ENCODE measurements at regions not wholly inside any gene's neighbourhood (a gene's known extent, or its start where the extent isn't known, plus 50 kb on each side); places are given as distances from the start of the nearest gene placed in this dataset.

DNA sequence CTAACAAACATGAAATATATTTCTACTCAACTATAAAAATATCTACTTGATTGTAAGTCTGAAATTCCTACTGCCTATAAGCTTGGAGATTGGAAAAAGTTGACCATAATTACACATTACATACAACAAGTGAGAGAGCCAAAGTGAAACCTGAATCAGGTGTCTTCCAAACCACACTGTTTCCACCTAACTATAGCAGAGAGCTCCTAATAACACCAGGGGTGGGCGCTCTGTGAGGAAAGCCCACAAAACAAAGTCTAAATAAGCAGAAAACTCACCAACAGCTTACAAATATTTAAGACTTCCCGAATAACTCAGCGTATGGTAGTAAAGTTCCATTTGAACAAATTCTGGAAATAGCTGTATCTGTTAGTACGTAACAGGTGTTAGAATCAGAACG, 119.9 kb downstream of the GPR37 start:
- no peaks in the 10 kb centered on the region for H3K27me3 ChIP-seq
- H3K4me1 ChIP-seq, result no peaks in the 10 kb centered on the region
- DNase-seq (ENCODE audit: extremely low spot score in 2 of 2), result no peak
- TF ChIP-seq, protein P1, sequence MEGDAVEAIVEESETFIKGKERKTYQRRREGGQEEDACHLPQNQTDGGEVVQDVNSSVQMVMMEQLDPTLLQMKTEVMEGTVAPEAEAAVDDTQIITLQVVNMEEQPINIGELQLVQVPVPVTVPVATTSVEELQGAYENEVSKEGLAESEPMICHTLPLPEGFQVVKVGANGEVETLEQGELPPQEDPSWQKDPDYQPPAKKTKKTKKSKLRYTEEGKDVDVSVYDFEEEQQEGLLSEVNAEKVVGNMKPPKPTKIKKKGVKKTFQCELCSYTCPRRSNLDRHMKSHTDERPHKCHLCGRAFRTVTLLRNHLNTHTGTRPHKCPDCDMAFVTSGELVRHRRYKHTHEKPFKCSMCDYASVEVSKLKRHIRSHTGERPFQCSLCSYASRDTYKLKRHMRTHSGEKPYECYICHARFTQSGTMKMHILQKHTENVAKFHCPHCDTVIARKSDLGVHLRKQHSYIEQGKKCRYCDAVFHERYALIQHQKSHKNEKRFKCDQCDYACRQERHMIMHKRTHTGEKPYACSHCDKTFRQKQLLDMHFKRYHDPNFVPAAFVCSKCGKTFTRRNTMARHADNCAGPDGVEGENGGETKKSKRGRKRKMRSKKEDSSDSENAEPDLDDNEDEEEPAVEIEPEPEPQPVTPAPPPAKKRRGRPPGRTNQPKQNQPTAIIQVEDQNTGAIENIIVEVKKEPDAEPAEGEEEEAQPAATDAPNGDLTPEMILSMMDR (IDR thresholded peaks at IDR 0.05), result no peak
- TF ChIP-seq POLR2A (IDR thresholded peaks at IDR 0.05) (no peak), POLR2AphosphoS5 (IDR thresholded peaks at IDR 0.05; ENCODE audit: insufficient read depth in 1 of 2, low read depth in 1 of 2) (no peak)
- H3K36me3 ChIP-seq, result no peaks in the 10 kb centered on the region
- intact Hi-C loops (cut with DNase I), result no loop called here
- no peak overlapping the region for H3K4me3 ChIP-seq
- no peak overlapping the region for H3K27ac ChIP-seq
- H3K9me3 ChIP-seq, result no peaks in the 10 kb centered on the region

DNA sequence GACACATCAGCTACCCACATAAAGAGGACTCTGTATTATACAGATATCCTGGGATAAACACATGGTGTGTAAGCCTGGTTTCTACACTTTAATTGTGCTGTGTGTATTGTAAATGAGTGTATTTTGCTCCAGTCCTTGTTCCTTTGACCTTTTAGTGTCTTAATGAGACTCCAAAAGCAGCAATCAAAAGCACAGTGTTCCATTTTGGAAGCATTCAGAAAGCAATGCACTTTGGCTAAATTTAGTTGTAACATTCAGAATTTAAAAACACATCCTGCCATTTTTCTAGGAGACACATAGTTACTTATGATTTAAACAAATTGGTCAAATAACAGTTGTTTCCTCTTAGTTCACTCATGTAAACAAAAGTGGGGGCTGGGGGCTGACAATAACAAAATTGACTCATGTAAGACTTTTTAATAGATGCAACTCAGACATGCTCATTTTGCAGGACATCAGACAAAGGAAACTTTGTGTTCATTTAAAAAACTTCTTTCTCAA, 122.2 kb downstream of the GPR37 start:
- H3K27me3 ChIP-seq, result no peaks in the 10 kb centered on the region
- no peak overlapping the region for H3K27ac ChIP-seq
- TF ChIP-seq, protein P1 (IDR thresholded peaks at IDR 0.05), result no peak
- TF ChIP-seq POLR2A (IDR thresholded peaks at IDR 0.05), result no peak
- TF ChIP-seq POLR2AphosphoS5 (IDR thresholded peaks at IDR 0.05; ENCODE audit: insufficient read depth in 1 of 2, low read depth in 1 of 2), result no peak
- intact Hi-C loops (cut with DNase I), result no loop called here
- no peaks in the 10 kb centered on the region for H3K9me3 ChIP-seq
- H3K4me3 ChIP-seq, result no peak overlapping the region
- no peaks in the 10 kb centered on the region for H3K4me1 ChIP-seq
- no peaks in the 10 kb centered on the region for H3K36me3 ChIP-seq
- DNase-seq (ENCODE audit: extremely low spot score in 2 of 2), result no peak

DNA sequence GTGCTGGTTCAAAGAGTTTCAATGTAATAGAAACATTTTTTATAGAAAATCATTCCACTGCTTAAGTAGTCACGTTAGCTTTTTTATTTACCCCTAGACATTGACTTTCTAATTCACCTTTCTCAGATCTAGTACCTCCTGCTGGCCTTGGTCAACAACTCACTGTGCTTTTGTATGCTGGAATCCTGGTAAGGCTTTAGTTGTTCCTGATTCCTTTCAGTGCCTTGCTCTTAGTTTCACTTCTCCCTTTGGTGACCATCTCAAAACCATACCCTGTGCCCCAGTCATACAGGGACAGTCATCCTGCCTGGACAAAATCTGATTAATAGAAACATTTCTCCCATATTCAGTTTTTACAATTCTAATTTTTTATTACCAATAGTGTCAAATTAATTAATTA, 130.2 kb downstream of the GPR37 start:
- Histone ChIP-seq H3K9me3 (no peaks in the 10 kb centered on the region), H3K36me3 (no peaks in the 10 kb centered on the region), H3K27me3 (no peaks in the 10 kb centered on the region), H3K27ac (no peak overlapping the region), H3K4me3 (no peak overlapping the region), H3K4me1 (no peaks in the 10 kb centered on the region)
- intact Hi-C loops (cut with DNase I), result no loop called here
- no peak for DNase-seq (ENCODE audit: extremely low spot score in 2 of 2)
- TF ChIP-seq POLR2A (IDR thresholded peaks at IDR 0.05), result no peak
- no peak for TF ChIP-seq POLR2AphosphoS5 (IDR thresholded peaks at IDR 0.05; ENCODE audit: insufficient read depth in 1 of 2, low read depth in 1 of 2)
- TF ChIP-seq, protein P1 (IDR thresholded peaks at IDR 0.05), result no peak

DNA sequence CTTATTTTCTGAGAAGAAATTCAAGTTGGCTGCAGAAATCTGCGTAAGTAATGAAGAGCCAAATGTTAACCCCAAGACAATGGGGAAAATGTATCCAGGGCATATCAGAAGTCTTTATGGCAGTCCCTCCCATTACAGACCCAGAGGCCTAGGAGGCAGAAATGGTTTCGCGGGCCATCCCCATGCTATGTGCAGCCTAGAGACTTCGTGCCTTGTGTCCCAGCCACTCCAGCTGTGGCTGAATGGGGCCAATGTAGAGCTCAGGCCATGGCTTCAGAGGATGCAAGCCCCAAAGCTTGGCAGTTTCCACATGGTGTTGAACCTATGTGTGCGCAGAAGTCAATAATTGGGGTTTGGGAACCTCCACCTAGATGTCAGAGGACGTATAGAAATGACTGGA, 131.9 kb downstream of the GPR37 start:
- Histone ChIP-seq H3K27ac (no peak overlapping the region), H3K4me1 (no peaks in the 10 kb centered on the region), H3K9me3 (no peaks in the 10 kb centered on the region), H3K36me3 (no peaks in the 10 kb centered on the region), H3K4me3 (no peak overlapping the region), H3K27me3 (no peaks in the 10 kb centered on the region)
- no peak for DNase-seq (ENCODE audit: extremely low spot score in 2 of 2)
- intact Hi-C loops (cut with DNase I), result no loop called here
- TF ChIP-seq, protein P1 (IDR thresholded peaks at IDR 0.05), result no peak
- TF ChIP-seq POLR2AphosphoS5 (IDR thresholded peaks at IDR 0.05; ENCODE audit: insufficient read depth in 1 of 2, low read depth in 1 of 2) (no peak), POLR2A (IDR thresholded peaks at IDR 0.05) (no peak)

DNA sequence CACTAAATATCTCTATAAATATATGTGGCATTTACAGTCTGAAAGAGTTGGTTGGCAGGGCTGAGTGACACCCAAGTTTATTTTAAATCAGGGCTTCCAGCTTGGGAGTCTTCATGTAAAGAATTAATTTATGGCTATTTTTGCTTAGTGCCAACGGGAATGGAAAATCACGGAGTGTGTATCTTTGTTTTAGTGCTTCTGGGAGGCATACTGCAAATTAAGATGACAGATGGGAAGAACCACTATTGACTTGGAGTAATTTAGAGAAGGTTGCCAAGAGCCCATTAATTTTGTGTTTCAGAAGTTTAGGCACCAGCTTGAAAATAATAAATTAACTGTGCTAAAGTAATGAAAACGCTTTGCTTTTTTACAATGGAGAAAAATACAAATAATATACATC, 135.2 kb downstream of the GPR37 start:
- H3K27ac ChIP-seq, result no peak overlapping the region
- intact Hi-C loops (cut with DNase I), result no loop called here
- no peaks in the 10 kb centered on the region for H3K36me3 ChIP-seq
- no peak overlapping the region for H3K4me3 ChIP-seq
- no peak for DNase-seq (ENCODE audit: extremely low spot score in 2 of 2)
- H3K9me3 ChIP-seq, result no peaks in the 10 kb centered on the region
- H3K4me1 ChIP-seq, result no peaks in the 10 kb centered on the region
- TF ChIP-seq, protein P1 (IDR thresholded peaks at IDR 0.05), result no peak
- TF ChIP-seq POLR2A (IDR thresholded peaks at IDR 0.05) (no peak), POLR2AphosphoS5 (IDR thresholded peaks at IDR 0.05; ENCODE audit: insufficient read depth in 1 of 2, low read depth in 1 of 2) (no peak)
- no peaks in the 10 kb centered on the region for H3K27me3 ChIP-seq

Measured in vagina (tissue), 2 donors.